HEK293T (cell line): ENCODE measurements at regions not wholly inside any gene's neighbourhood (a gene's known extent, or its start where the extent isn't known, plus 50 kb on each side); places are given as distances from the start of the nearest gene placed in this dataset.

ENCODE experiments used
- CTCF ChIA-PET: fragments of 350-600 bp; formaldehyde crosslinking; extraction: SDS; loops from one replicate; lab custom pipeline; 2021; ENCODE audit warnings: antibody characterized with exemption, inconsistent platforms; lab: Yijun Ruan, JAX
- POLR2A ChIA-PET: fragments of 350-600 bp; formaldehyde crosslinking; extraction: SDS; loops from one replicate; lab custom pipeline; 2020; ENCODE audit warnings: antibody characterized with exemption, inconsistent platforms; lab: Yijun Ruan, JAX
- DNase-seq: peaks from one replicate; pipeline ENCODE4 v3.0.0; 2012; ENCODE audit warnings: mixed read lengths; ENCODE audit errors: extremely low spot score
- ARNT ChIP-seq: fragments of 450-650 bp; IDR thresholded peaks from 2 replicates; pipeline ENCODE4 v1.6.1; 2017; ENCODE audit warnings: mild to moderate bottlenecking
- BHLHE40 ChIP-seq: fragments of 450-650 bp; IDR thresholded peaks from 2 replicates; pipeline ENCODE4 v1.6.1; 2016; ENCODE audit warnings: mild to moderate bottlenecking, moderate library complexity, borderline replicate concordance
- CTBP1 ChIP-seq: fragments of 450-650 bp; IDR thresholded peaks from 2 replicates; pipeline ENCODE4 v1.6.1; 2016; ENCODE audit warnings: borderline replicate concordance
- ELF4 ChIP-seq: fragments of 450-650 bp; IDR thresholded peaks from 2 replicates; pipeline ENCODE4 v1.6.1; 2017; ENCODE audit warnings: antibody characterized with exemption
- FOXA1 ChIP-seq: fragments of 450-650 bp; IDR thresholded peaks from 2 replicates; pipeline ENCODE4 v1.6.1; 2016; ENCODE audit warnings: mild to moderate bottlenecking
- FOXK2 ChIP-seq: fragments of 450-650 bp; IDR thresholded peaks from 2 replicates; pipeline ENCODE4 v1.6.1; 2016; ENCODE audit warnings: mild to moderate bottlenecking
- FOXM1 ChIP-seq: fragments of 450-650 bp; IDR thresholded peaks from 2 replicates; pipeline ENCODE4 v1.6.1; 2017; ENCODE audit warnings: mild to moderate bottlenecking, borderline replicate concordance
- HDGF ChIP-seq: fragments of 450-650 bp; IDR thresholded peaks from 2 replicates; pipeline ENCODE4 v1.6.1; 2017; ENCODE audit warnings: antibody characterized with exemption, borderline replicate concordance
- L3MBTL2 ChIP-seq: fragments of 450-650 bp; conservative IDR thresholded peaks from 2 replicates; pipeline ENCODE4 v1.6.1; 2016; ENCODE audit warnings: mild to moderate bottlenecking
- LEF1 ChIP-seq: fragments of 450-650 bp; IDR thresholded peaks from 2 replicates; pipeline ENCODE4 v1.6.1; 2017; ENCODE audit warnings: mild to moderate bottlenecking, borderline replicate concordance
- NFRKB ChIP-seq: fragments of 450-650 bp; IDR thresholded peaks from 2 replicates; pipeline ENCODE4 v1.6.1; 2016; ENCODE audit warnings: mild to moderate bottlenecking, moderate library complexity
- SP1 ChIP-seq: fragments of 450-650 bp; IDR thresholded peaks from 2 replicates; pipeline ENCODE4 v1.6.1; 2017
- SUZ12 ChIP-seq: fragments of 450-650 bp; IDR thresholded peaks from 2 replicates; pipeline ENCODE4 v1.6.1; 2016; ENCODE audit warnings: mild to moderate bottlenecking
- TARDBP ChIP-seq: fragments of 450-650 bp; IDR thresholded peaks from 2 replicates; pipeline ENCODE4 v1.6.1; 2016
- ZNF384 ChIP-seq: fragments of 450-650 bp; IDR thresholded peaks from 2 replicates; pipeline ENCODE4 v1.6.1; 2016
- TF ChIP-seq, protein P1 (sequence below): fragments of 450-650 bp; IDR thresholded peaks from 2 replicates; pipeline ENCODE4 v1.6.1; 2016

DNA sequence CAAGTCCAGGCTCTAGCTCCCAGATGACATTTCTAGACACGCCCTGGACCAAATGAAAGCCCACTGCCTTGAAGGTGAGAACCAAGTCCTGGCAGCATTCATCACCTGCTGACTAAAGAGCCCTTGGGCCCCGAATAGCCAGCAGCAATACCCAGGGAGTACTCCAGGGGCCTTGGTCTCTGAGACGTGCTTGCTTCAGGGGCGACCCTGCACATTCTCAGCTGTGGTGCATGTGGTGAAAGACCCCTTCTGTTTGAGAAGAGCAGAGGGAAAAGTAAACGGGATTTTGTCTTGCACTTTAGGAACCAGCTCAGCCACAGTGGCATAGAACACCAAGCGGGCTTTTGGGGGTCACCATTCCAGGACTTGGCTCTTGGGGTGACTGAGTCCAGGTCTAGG, 260.5 kb upstream of the MYT1L start:
- TF ChIP-seq FOXA1 (no peak), CTBP1 (no peak), NFRKB (no peak), FOXM1 (no peak), FOXK2 (no peak), LEF1 (no peak), SUZ12 (no peak), ZNF384 (no peak), BHLHE40 (no peak), L3MBTL2 (no peak), SP1 (no peak), TARDBP (no peak), ARNT (no peak), HDGF (no peak), ELF4 (no peak)
- TF ChIP-seq, protein P1, sequence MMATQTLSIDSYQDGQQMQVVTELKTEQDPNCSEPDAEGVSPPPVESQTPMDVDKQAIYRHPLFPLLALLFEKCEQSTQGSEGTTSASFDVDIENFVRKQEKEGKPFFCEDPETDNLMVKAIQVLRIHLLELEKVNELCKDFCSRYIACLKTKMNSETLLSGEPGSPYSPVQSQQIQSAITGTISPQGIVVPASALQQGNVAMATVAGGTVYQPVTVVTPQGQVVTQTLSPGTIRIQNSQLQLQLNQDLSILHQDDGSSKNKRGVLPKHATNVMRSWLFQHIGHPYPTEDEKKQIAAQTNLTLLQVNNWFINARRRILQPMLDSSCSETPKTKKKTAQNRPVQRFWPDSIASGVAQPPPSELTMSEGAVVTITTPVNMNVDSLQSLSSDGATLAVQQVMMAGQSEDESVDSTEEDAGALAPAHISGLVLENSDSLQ, result no peak
- no peak for DNase-seq
- ChIA-PET CTCF (no interaction called here), POLR2A (no interaction called here)

DNA sequence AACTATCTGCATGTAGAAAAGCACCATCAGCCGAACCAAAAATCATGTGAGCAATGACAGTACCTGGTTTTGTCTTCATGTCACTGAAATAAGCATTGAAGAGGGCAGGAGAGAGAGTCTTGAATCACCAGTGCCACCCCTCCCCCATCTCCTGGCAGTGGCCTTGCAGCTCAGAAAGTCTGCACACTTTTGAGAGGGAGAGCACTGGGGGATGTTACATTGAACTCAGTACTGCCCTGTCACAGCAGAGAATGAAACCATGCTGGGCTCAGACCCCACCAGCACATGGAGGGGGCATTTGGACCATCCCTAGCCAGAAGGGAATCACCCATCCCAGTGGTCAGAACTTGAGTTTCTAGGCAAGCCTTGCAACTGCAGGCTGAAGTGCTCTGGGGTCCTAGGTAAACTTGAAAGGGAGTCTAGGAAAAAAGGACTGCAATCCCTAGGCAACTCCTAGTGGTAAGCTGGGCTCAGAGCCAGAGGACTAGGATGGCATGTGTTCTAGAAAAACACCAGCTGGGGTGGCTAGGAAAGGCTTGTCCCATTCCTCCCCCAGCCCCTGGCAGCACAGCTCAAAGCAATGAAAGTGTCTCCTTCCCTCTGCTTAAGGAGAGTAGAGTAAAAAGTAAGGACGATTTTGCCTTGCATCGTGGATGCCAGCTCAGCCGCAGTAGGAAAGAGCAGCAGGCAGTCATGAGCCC, 259.9 kb upstream of the MYT1L start:
- no peak for DNase-seq
- ChIA-PET CTCF (no interaction called here), POLR2A (no interaction called here)
- TF ChIP-seq SUZ12 (no peak), FOXA1 (no peak), FOXM1 (no peak), LEF1 (no peak), TARDBP (no peak), BHLHE40 (no peak)

DNA sequence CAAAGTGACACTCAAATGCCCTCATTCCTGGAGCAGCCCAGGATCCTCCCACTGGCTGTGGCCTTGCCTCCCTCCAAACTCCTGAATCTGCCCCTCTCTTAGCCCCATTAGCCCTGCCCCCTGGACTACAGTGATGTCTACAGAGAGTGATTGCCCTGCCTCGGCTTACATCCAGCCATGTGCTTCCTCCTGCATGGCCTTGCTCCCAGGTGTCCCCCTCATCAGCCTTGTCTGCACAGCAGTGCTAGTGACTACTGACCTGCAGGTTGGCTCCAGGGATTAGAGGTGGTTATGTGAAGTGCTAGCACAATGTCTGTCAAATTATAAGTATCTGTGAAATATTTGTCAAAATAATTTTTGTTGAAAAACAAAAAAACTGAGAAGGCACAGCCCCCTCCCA, 259.1 kb upstream of the MYT1L start:
- CTCF ChIA-PET, result no interaction called here
- no peak for DNase-seq
- TF ChIP-seq SUZ12 (no peak), TARDBP (no peak), NFRKB (no peak), FOXA1 (no peak), BHLHE40 (no peak), LEF1 (no peak), SP1 (no peak), FOXM1 (no peak), L3MBTL2 (no peak), ZNF384 (no peak), FOXK2 (no peak), CTBP1 (no peak), ARNT (no peak)
- TF ChIP-seq, protein P1, result no peak
- POLR2A ChIA-PET, result no interaction called here

DNA sequence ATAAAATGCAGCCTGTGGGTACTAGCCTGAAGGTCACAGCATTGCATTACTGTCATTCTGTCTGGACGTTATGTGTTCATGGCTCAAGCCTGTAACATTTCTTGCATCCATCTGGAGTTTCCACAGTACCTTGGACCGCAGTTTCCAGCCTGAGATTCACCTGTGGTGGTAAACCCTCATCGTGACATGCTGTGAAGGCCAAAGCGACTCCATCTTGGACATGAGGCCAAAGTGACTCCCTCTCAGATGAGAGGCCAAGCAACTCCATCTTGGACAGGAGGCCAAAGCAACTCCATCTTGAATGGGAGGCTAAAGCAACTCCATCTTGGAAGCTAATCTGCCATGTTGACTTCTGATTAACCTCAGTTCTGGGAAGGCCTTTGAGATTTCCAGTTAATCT, 257.7 kb upstream of the MYT1L start:
- no peak for DNase-seq
- POLR2A ChIA-PET, result no interaction called here
- TF ChIP-seq ELF4 (no peak), CTBP1 (no peak), HDGF (no peak), L3MBTL2 (no peak), LEF1 (no peak)
- TF ChIP-seq, protein P1, result no peak
- CTCF ChIA-PET, result no interaction called here

DNA sequence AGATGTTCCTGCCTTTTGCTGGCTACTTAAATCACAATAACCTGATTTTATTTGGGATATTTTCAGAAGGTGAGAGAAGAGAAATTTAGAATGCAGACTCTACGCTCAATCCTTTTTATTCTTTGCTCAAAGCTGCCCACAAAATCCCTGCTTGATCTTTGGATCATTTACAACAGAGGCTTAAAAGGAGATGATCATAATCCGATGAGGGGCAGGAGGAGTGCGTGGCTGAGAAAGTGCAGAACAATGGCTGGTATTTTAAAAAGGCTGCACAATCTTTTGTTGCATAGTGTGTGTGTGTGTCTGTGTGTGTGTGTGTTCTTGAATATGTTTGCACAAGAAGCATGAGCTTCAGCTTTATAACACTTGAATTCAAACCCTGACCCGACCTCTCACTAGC, 256.3 kb upstream of the MYT1L start:
- DNase-seq, result no peak
- TF ChIP-seq CTBP1 (no peak), L3MBTL2 (no peak), LEF1 (no peak), FOXM1 (no peak), ZNF384 (no peak), SP1 (no peak), BHLHE40 (no peak), HDGF (no peak), NFRKB (no peak)
- POLR2A ChIA-PET, result no interaction called here
- CTCF ChIA-PET, result no interaction called here

DNA sequence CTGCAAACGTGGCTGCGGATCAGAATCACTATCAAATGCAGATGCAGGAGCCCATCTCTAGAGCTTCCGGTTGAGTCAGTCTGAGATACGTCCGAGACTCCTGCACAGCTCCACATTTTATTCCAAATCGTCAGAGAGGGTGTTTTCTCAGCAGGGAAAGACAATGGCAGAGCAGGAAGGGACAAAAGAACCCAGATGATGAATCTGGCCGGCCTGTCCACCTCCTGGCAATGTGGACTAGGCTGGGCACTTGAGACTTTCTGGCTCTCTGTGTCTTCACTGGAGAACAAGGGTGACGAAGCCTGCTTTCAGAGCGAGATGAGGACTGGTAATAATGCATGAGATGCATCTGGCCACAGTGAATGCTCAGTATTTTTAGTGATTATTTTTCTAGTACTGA, 255.9 kb upstream of the MYT1L start:
- POLR2A ChIA-PET, result no interaction called here
- DNase-seq, result no peak
- CTCF ChIA-PET, result no interaction called here
- TF ChIP-seq TARDBP, result no peak
- no peak for TF ChIP-seq SP1
- no peak for TF ChIP-seq L3MBTL2
- TF ChIP-seq, protein P1, result no peak
- TF ChIP-seq LEF1, result no peak
- no peak for TF ChIP-seq BHLHE40
- no peak for TF ChIP-seq FOXK2
- no peak for TF ChIP-seq FOXA1
- TF ChIP-seq ZNF384, result no peak
- TF ChIP-seq CTBP1, result no peak
- no peak for TF ChIP-seq FOXM1
- TF ChIP-seq ARNT, result no peak
- TF ChIP-seq HDGF, result no peak
- no peak for TF ChIP-seq SUZ12
- no peak for TF ChIP-seq NFRKB
- TF ChIP-seq ELF4, result no peak
